Chondrocyte (in vitro differentiated cells): ENCODE measurements at regions not wholly inside any gene's neighbourhood (a gene's known extent, or its start where the extent isn't known, plus 50 kb on each side); places are given as distances from the start of the nearest gene placed in this dataset.

Source experiments
- DNase-seq: peaks from one replicate; pipeline ENCODE4 v3.0.0; 2021; ENCODE audit warnings: mixed read lengths, low spot score
- H3K27ac Mint-ChIP-seq: one replicate; pipeline ENCODE4 v1.8.0; 2021; ENCODE audit warnings: mild to moderate bottlenecking, moderate library complexity, mixed read lengths; ENCODE audit not compliant: unreplicated experiment
- H3K27me3 Mint-ChIP-seq: 2 replicates; pipeline ENCODE4 v1.8.0; 2021; ENCODE audit warnings: low read depth, mixed read lengths
- H3K36me3 Mint-ChIP-seq: 2 replicates; pipeline ENCODE4 v1.8.0; 2021; ENCODE audit warnings: low read depth, mixed read lengths
- H3K4me1 Mint-ChIP-seq: 2 replicates; pipeline ENCODE4 v1.8.0; 2021; ENCODE audit warnings: low read depth, mild to moderate bottlenecking, mixed read lengths
- H3K4me3 Mint-ChIP-seq: one replicate; pipeline ENCODE4 v1.8.0; 2021; ENCODE audit warnings: mild to moderate bottlenecking, moderate library complexity, mixed read lengths; ENCODE audit not compliant: unreplicated experiment
- H3K9me3 Mint-ChIP-seq: 2 replicates; pipeline ENCODE4 v1.8.0; 2021; ENCODE audit warnings: low read depth, mixed read lengths
- TF ChIP-seq, protein P1 (sequence below): fragments of 200-600 bp; sonication (generic); IDR thresholded peaks from 2 replicates; pipeline ENCODE4 v1.5.0; 2021; ENCODE audit warnings: antibody characterized with exemption, mild to moderate bottlenecking, moderate library complexity

DNA sequence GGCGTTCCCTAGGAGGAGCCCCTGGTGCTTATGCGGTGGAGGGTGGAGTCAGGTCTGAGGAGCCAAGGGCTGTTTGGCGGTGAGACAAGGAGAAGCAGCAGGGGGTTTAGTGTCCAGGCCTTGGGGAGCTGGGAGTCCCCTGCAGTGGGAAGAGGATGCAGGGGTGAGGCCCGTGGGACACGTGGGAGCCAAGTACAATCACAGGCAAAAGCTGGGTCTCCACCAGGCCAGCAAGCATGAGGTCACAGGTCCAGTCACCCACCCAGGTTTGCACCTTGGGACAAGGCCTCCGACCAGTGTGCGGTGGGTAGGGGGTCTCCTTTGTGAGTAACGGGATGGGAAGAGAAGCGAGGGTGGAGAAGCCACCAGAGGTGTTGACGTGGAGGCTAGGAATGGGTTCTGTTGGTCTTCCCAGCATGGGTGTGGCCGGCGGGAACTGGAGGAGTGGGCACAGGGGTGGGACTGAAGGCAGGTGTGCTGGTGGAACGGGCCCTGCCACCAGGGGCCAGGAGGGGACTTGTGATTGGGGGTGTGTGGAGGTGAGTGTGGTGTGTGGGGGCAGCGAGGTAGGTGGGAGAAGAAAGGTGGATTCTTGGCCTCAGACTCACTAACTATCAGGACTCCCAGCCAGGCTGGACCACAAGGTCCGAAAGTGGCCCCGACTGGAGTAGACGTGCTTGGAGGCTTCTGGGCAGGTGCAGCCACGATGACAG is 953.6 kb downstream of the TBC1D22A start:
- H3K9me3 Mint-ChIP-seq, result peaks cover 5% of the 10 kb centered on the region
- no peaks in the 10 kb centered on the region for H3K4me1 Mint-ChIP-seq
- no peak overlapping the region for H3K4me3 Mint-ChIP-seq
- H3K36me3 Mint-ChIP-seq, result no peaks in the 10 kb centered on the region
- no peak for DNase-seq
- H3K27ac Mint-ChIP-seq, result no peak overlapping the region
- peaks cover 3% of the 10 kb centered on the region for H3K27me3 Mint-ChIP-seq
- TF ChIP-seq, protein P1, sequence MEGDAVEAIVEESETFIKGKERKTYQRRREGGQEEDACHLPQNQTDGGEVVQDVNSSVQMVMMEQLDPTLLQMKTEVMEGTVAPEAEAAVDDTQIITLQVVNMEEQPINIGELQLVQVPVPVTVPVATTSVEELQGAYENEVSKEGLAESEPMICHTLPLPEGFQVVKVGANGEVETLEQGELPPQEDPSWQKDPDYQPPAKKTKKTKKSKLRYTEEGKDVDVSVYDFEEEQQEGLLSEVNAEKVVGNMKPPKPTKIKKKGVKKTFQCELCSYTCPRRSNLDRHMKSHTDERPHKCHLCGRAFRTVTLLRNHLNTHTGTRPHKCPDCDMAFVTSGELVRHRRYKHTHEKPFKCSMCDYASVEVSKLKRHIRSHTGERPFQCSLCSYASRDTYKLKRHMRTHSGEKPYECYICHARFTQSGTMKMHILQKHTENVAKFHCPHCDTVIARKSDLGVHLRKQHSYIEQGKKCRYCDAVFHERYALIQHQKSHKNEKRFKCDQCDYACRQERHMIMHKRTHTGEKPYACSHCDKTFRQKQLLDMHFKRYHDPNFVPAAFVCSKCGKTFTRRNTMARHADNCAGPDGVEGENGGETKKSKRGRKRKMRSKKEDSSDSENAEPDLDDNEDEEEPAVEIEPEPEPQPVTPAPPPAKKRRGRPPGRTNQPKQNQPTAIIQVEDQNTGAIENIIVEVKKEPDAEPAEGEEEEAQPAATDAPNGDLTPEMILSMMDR, result no peak

DNA sequence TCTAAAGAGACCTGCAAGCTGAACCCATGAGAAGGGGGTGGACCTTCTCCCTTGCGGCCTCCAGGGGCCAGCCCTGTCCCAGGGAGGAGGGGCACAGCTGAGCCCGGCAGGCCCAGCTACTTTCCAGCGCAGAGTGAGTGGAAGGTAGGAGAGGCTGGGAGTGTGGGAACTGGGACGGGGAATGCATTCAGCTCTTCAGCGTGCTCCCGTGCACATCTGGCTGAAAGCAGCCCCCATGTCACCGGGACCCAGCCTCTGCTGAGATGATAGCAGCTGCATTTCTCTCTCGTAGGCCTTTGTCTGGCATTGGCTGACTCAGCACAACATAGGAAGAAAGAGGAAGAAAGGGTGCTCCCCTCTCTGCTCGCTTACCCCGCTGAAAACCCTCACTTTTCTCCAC is 951.5 kb downstream of the TBC1D22A start:
- H3K27me3 Mint-ChIP-seq, result peaks cover 10% of the 10 kb centered on the region
- DNase-seq, result no peak
- TF ChIP-seq, protein P1, result no peak
- no peak overlapping the region for H3K27ac Mint-ChIP-seq
- H3K4me3 Mint-ChIP-seq, result no peak overlapping the region
- H3K9me3 Mint-ChIP-seq, result no peaks in the 10 kb centered on the region
- H3K4me1 Mint-ChIP-seq, result no peaks in the 10 kb centered on the region
- H3K36me3 Mint-ChIP-seq, result no peaks in the 10 kb centered on the region

DNA sequence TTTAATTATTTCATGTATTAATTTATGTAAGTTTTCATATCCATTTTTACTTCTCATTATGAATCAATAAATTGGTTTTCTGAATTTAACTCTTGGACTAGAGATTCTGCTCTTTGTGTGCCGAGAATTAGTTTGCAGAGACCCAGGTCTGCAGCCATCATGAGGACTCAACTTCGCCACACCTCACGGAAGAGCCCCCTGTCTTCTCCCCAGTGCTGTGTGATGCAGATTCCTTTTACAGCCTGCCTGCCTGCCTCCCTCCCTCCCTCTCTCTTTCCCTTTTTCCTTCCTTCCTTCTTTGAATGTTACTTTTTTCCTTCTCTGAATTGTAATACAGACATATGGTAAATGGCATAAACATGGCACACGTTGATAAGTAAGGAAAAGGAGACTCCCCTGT is 947.7 kb downstream of the TBC1D22A start:
- Mint-ChIP-seq H3K27me3 (peaks cover 8% of the 10 kb centered on the region), H3K4me3 (no peak overlapping the region), H3K4me1 (no peaks in the 10 kb centered on the region), H3K9me3 (peaks cover 3% of the 10 kb centered on the region), H3K27ac (no peak overlapping the region), H3K36me3 (no peaks in the 10 kb centered on the region)
- DNase-seq, result no peak
- TF ChIP-seq, protein P1, result no peak

DNA sequence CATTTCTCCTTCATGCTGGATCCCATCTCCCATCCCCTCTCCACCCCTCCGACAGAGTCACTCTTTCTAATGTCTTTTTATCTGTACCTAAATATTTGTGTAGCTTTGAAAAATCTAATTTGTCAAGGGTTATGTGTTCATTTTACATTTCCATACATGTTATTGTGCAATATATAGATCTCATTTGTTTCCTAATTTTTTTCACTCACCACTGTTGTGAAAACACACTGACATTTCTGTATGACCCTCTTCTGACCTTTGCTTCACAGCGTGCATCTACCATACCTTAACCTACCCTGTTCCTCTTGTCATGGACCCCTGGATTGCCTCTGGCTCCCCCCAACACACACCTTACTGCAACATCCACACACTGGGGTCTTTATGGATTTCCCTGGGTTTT is 942.9 kb downstream of the TBC1D22A start:
- H3K4me3 Mint-ChIP-seq, result no peak overlapping the region

GRCh38 chr22:47698906-47699305 is 936.5 kb downstream of the TBC1D22A start:
- Mint-ChIP-seq H3K36me3 (no peaks in the 10 kb centered on the region), H3K4me1 (no peaks in the 10 kb centered on the region), H3K4me3 (no peak overlapping the region), H3K9me3 (peaks cover 7% of the 10 kb centered on the region), H3K27ac (no peak overlapping the region), H3K27me3 (no peaks in the 10 kb centered on the region)
- TF ChIP-seq, protein P1, result no peak
- DNase-seq, result no peak

More for the DNA sequence above, 942.9 kb downstream of the TBC1D22A start:
- no peaks in the 10 kb centered on the region for H3K36me3 Mint-ChIP-seq
- DNase-seq, result no peak
- H3K27me3 Mint-ChIP-seq, result peaks cover 6% of the 10 kb centered on the region
- no peaks in the 10 kb centered on the region for H3K4me1 Mint-ChIP-seq
- no peak overlapping the region for H3K27ac Mint-ChIP-seq
- TF ChIP-seq, protein P1, result no peak
- peaks cover 6% of the 10 kb centered on the region for H3K9me3 Mint-ChIP-seq
